NCI-H2227 (cell line): ENCODE measurements at regions not wholly inside any gene's neighbourhood (a gene's known extent, or its start where the extent isn't known, plus 50 kb on each side); places are given as distances from the start of the nearest gene placed in this dataset.

Experiments used
- DNase-seq: peaks from one replicate; lab custom pipeline; 2025; ENCODE audit not compliant: unreplicated experiment; lab: John Stamatoyannopoulos, UW

- DNase-seq = no peak
Observed at GRCh38 chr2:29974086-29974485, 52.7 kb upstream of the ALK start.

GRCh38 chr2:29977284-29977683 is 55.9 kb upstream of the ALK start:
- DNase-seq = no peak

- DNase-seq = no peak
Observed at GRCh38 chr2:29981402-29981801, 60.0 kb upstream of the ALK start.

GRCh38 chr2:29983308-29983707 is 61.9 kb upstream of the ALK start:
- DNase-seq = no peak

GRCh38 chr2:29987146-29987545 is 65.8 kb upstream of the ALK start:
- DNase-seq = no peak

- no peak for DNase-seq
Observed at GRCh38 chr2:29990129-29990528, 68.7 kb upstream of the ALK start.

GRCh38 chr2:29991086-29991485 is 69.7 kb upstream of the ALK start:
- no peak for DNase-seq

GRCh38 chr2:29995241-29995640 is 73.9 kb upstream of the ALK start:
- no peak for DNase-seq

GRCh38 chr2:30003128-30003527 is 81.7 kb upstream of the ALK start:
- DNase-seq = no peak

GRCh38 chr2:30022444-30023071 is 101.2 kb upstream of the ALK start:
- no peak for DNase-seq

- DNase-seq = no peak
Observed at GRCh38 chr2:30024281-30024680, 102.9 kb upstream of the ALK start.

- DNase-seq = peak; percentile 51
Observed at GRCh38 chr2:30026091-30027055, 105.0 kb upstream of the ALK start.

GRCh38 chr2:30029804-30030203 is 108.4 kb upstream of the ALK start:
- no peak for DNase-seq

- no peak for DNase-seq
Observed at GRCh38 chr2:30030361-30030760, 109.0 kb upstream of the ALK start.

- no peak for DNase-seq
Observed at GRCh38 chr2:30031184-30031583, 109.8 kb upstream of the ALK start.

- no peak for DNase-seq
Observed at GRCh38 chr2:30034052-30034775, 112.6 kb upstream of the YPEL5 start.

- no peak for DNase-seq
Observed at GRCh38 chr2:30037016-30037415, 109.8 kb upstream of the YPEL5 start.

GRCh38 chr2:30038419-30038818 is 108.4 kb upstream of the YPEL5 start:
- DNase-seq = no peak

- no peak for DNase-seq
Observed at GRCh38 chr2:30039101-30039500, 107.7 kb upstream of the YPEL5 start.

GRCh38 chr2:30040147-30040546 is 106.7 kb upstream of the YPEL5 start:
- no peak for DNase-seq

GRCh38 chr2:30041884-30042283 is 104.9 kb upstream of the YPEL5 start:
- DNase-seq = no peak

GRCh38 chr2:30046396-30046795 is 100.4 kb upstream of the YPEL5 start:
- DNase-seq = no peak
